ENCODE measurements at regions not wholly inside any gene's neighbourhood (a gene's known extent, or its start where the extent isn't known, plus 50 kb on each side); places are given as distances from the start of the nearest gene placed in this dataset.

GRCh38 chr3:187977659-187978058, 176.3 kb upstream of the LPP start:
- DNase-seq = no peak

GRCh38 chr3:187978433-187979011, 175.4 kb upstream of the LPP start:
- DNase-seq = no peak

GRCh38 chr3:187979564-187979963, 174.4 kb upstream of the LPP start:
- no peak for DNase-seq

- DNase-seq = no peak
These were observed 173.1 kb upstream of the LPP start for GRCh38 chr3:187980861-187981260.

- DNase-seq = no peak
These were observed 171.8 kb upstream of the LPP start for GRCh38 chr3:187982142-187982541.

GRCh38 chr3:187983484-187984124, 170.4 kb upstream of the LPP start:
- DNase-seq = no peak

GRCh38 chr3:187985647-187986046, 168.3 kb upstream of the LPP start:
- no peak for DNase-seq

- DNase-seq = no peak
These were observed 167.4 kb upstream of the LPP start for GRCh38 chr3:187986514-187986934.

GRCh38 chr3:187987187-187987586, 166.8 kb upstream of the LPP start:
- no peak for DNase-seq

GRCh38 chr3:187987924-187988323, 166.0 kb upstream of the LPP start:
- DNase-seq = no peak

- peak; percentile 44 for DNase-seq
These were observed 164.3 kb upstream of the LPP start for GRCh38 chr3:187989575-187990153.

GRCh38 chr3:187992609-187993008, 161.3 kb upstream of the LPP start:
- DNase-seq = no peak

- no peak for DNase-seq
These were observed 159.5 kb upstream of the LPP start for GRCh38 chr3:187994221-187995042.

- no peak for DNase-seq
These were observed 158.9 kb upstream of the LPP start for GRCh38 chr3:187995043-187995400.

GRCh38 chr3:187995667-187996066, 158.3 kb upstream of the LPP start:
- DNase-seq = no peak

- DNase-seq = no peak
These were observed 157.3 kb upstream of the LPP start for GRCh38 chr3:187996609-187997008.

GRCh38 chr3:187997490-187997889, 156.5 kb upstream of the LPP start:
- peak; percentile 16 for DNase-seq

GRCh38 chr3:187997946-187998561, 155.9 kb upstream of the LPP start:
- no peak for DNase-seq

- DNase-seq = no peak
These were observed 155.3 kb upstream of the LPP start for GRCh38 chr3:187998611-187999010.

- DNase-seq = no peak
These were observed 154.1 kb upstream of the LPP start for GRCh38 chr3:187999821-188000220.

GRCh38 chr3:188000361-188000861, 153.5 kb upstream of the LPP start:
- peak; percentile 10 for DNase-seq

- no peak for DNase-seq
These were observed 152.9 kb upstream of the LPP start for GRCh38 chr3:188001093-188001492.

- no peak for DNase-seq
These were observed 152.0 kb upstream of the LPP start for GRCh38 chr3:188001926-188002325.
